MM.1S (cell line): ENCODE measurements at regions not wholly inside any gene's neighbourhood (a gene's known extent, or its start where the extent isn't known, plus 50 kb on each side); places are given as distances from the start of the nearest gene placed in this dataset.

Source experiments
- DNase-seq: peaks from one replicate; pipeline ENCODE4 v3.0.0-alpha.2; 2015
- H2AFZ ChIP-seq: fragments of 300-600 bp; sonication (generic); 2 replicates; pipeline ENCODE4 v1.6.0; 2016; ENCODE audit warnings: antibody characterized with exemption, low read length
- H3F3A ChIP-seq: fragments of 300-600 bp; sonication (generic); 2 replicates; pipeline ENCODE4 v1.6.1; 2016; ENCODE audit warnings: mild to moderate bottlenecking, antibody characterized with exemption, low read length, moderate library complexity, mixed read lengths; ENCODE audit not compliant: insufficient read depth
- H3K27ac ChIP-seq: fragments of 300-600 bp; sonication (generic); 2 replicates; pipeline ENCODE4 v1.5.1; 2016; ENCODE audit warnings: mild to moderate bottlenecking, low read length
- H3K27me3 ChIP-seq: fragments of 300-600 bp; sonication (generic); replicated peaks from 2 replicates; pipeline ENCODE4 v1.6.0; 2016; ENCODE audit warnings: low read length; ENCODE audit not compliant: insufficient read depth
- H3K36me3 ChIP-seq: fragments of 300-600 bp; sonication (generic); replicated peaks from 2 replicates; pipeline ENCODE4 v1.6.1; 2016; ENCODE audit warnings: mild to moderate bottlenecking, low read length, mixed read lengths; ENCODE audit not compliant: insufficient read depth
- H3K4me1 ChIP-seq: fragments of 300-600 bp; sonication (generic); 2 replicates; pipeline ENCODE4 v1.6.1; 2016; ENCODE audit warnings: low read length, mixed read lengths
- H3K4me2 ChIP-seq: fragments of 300-600 bp; sonication (generic); 2 replicates; pipeline ENCODE4 v1.6.0; 2016; ENCODE audit warnings: low read depth, low read length
- H3K4me3 ChIP-seq: fragments of 300-600 bp; sonication (generic); 2 replicates; pipeline ENCODE4 v1.5.1; 2016; ENCODE audit warnings: low read length, mixed read lengths
- H3K79me2 ChIP-seq: fragments of 300-600 bp; sonication (generic); 2 replicates; pipeline ENCODE4 v1.6.1; 2016; ENCODE audit warnings: mixed run types, low read length, mixed read lengths
- H3K9ac ChIP-seq: fragments of 300-600 bp; sonication (generic); 2 replicates; pipeline ENCODE4 v1.6.1; 2016; ENCODE audit warnings: low read length, mixed read lengths
- H3K9me2 ChIP-seq: fragments of 300-600 bp; sonication (generic); replicated peaks from 2 replicates; pipeline ENCODE4 v1.6.1; 2016; ENCODE audit warnings: mild to moderate bottlenecking, low read length, mixed read lengths; ENCODE audit not compliant: insufficient read depth
- H3K9me3 ChIP-seq: fragments of 300-600 bp; sonication (generic); replicated peaks from 2 replicates; pipeline ENCODE4 v1.6.1; 2016; ENCODE audit warnings: mild to moderate bottlenecking, low read length, mixed read lengths; ENCODE audit not compliant: insufficient read depth
- H4K20me1 ChIP-seq: fragments of 300-600 bp; sonication (generic); 2 replicates; pipeline ENCODE4 v1.6.1; 2016; ENCODE audit warnings: mild to moderate bottlenecking, low read length, moderate library complexity, mixed read lengths; ENCODE audit not compliant: insufficient read depth
- CTCF ChIP-seq: fragments of 300-600 bp; sonication (generic); IDR thresholded peaks from 2 replicates; pipeline ENCODE4 v1.5.1; 2016; ENCODE audit warnings: antibody characterized with exemption, low read length, mixed read lengths
- EZH2 ChIP-seq: fragments of 300-600 bp; sonication (generic); optimal IDR thresholded peaks from 2 replicates; pipeline ENCODE3; 2017; ENCODE audit warnings: low read depth, mild to moderate bottlenecking, antibody characterized with exemption, low read length, mixed read lengths
- EZH2phosphoT487 ChIP-seq: fragments of 300-600 bp; sonication (generic); IDR thresholded peaks from 2 replicates; pipeline ENCODE4 v1.6.1; 2018; ENCODE audit warnings: antibody characterized with exemption, low read length

GRCh38 chr1:215287362-215287761 is 204.8 kb downstream of the KCNK2 start:
- H3F3A ChIP-seq = no peaks in the 10 kb centered on the region
- H3K9me3 ChIP-seq = no peaks in the 10 kb centered on the region
- no peaks in the 10 kb centered on the region for H3K4me1 ChIP-seq
- no peaks in the 10 kb centered on the region for H3K79me2 ChIP-seq
- H4K20me1 ChIP-seq = no peaks in the 10 kb centered on the region
- DNase-seq = no peak
- H3K4me3 ChIP-seq = no peak overlapping the region
- no peaks in the 10 kb centered on the region for H3K36me3 ChIP-seq
- H3K9ac ChIP-seq = no peak overlapping the region
- H3K4me2 ChIP-seq = no peak overlapping the region
- H2AFZ ChIP-seq = no peak overlapping the region
- no peak overlapping the region for H3K27ac ChIP-seq
- no peaks in the 10 kb centered on the region for H3K9me2 ChIP-seq
- no peak for TF ChIP-seq EZH2
- no peak for TF ChIP-seq CTCF
- no peak for TF ChIP-seq EZH2phosphoT487
- no peaks in the 10 kb centered on the region for H3K27me3 ChIP-seq

DNA sequence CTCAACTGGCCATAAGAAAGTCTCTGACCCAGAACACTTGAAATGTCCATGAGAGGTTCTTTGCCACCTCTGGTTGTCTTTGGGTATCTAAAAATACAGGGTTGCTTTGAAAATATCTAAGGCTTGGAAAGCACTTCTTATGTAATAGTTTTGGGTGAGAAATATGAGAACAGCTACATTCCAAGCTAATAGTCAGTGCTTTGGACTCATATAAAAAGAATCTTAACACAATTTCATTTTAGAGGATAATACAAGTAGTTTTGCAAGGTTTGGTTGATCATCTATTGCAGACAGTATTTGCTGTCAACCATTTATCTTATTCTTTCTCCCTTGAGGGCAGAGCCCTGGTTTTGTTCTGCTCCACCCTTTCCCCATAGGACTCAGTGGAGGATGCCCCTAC is 207.5 kb downstream of the KCNK2 start:
- Histone ChIP-seq H4K20me1 (no peaks in the 10 kb centered on the region), H3K9me2 (no peaks in the 10 kb centered on the region), H3K9ac (no peak overlapping the region), H3K79me2 (no peaks in the 10 kb centered on the region), H3K9me3 (no peaks in the 10 kb centered on the region), H3K4me1 (no peaks in the 10 kb centered on the region), H3K4me2 (no peak overlapping the region), H3K27me3 (no peaks in the 10 kb centered on the region), H2AFZ (no peak overlapping the region), H3K27ac (no peak overlapping the region), H3K36me3 (no peaks in the 10 kb centered on the region), H3K4me3 (no peak overlapping the region), H3F3A (no peaks in the 10 kb centered on the region)
- TF ChIP-seq EZH2 (no peak), EZH2phosphoT487 (no peak), CTCF (no peak)
- no peak for DNase-seq

DNA sequence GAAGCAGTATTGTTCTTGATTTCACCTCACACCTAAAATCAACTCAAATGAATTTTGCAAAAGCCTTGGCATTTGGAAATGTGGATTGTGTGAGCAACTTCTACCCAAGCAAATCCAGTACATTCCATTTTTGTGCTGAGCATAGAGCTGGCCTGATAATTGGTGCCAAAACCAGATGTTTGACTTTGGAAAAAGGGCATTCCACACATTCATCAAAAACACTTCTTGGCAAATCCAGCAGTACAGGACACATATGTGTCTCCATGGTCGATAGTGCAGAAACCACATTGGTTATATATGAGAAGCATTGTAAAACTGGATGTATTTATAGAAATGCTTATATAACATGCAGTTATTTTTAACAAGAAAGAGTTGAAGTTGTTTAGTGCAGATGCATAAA is 210.4 kb downstream of the KCNK2 start:
- no peak for TF ChIP-seq EZH2
- TF ChIP-seq CTCF = no peak
- no peak for TF ChIP-seq EZH2phosphoT487
- no peak overlapping the region for H2AFZ ChIP-seq
- H3K4me2 ChIP-seq = no peak overlapping the region
- H3K9ac ChIP-seq = no peak overlapping the region
- no peaks in the 10 kb centered on the region for H4K20me1 ChIP-seq
- H3F3A ChIP-seq = no peaks in the 10 kb centered on the region
- no peaks in the 10 kb centered on the region for H3K27me3 ChIP-seq
- DNase-seq = no peak
- H3K27ac ChIP-seq = no peak overlapping the region
- H3K4me1 ChIP-seq = no peaks in the 10 kb centered on the region
- no peaks in the 10 kb centered on the region for H3K9me2 ChIP-seq
- no peak overlapping the region for H3K4me3 ChIP-seq
- no peaks in the 10 kb centered on the region for H3K9me3 ChIP-seq
- H3K79me2 ChIP-seq = no peaks in the 10 kb centered on the region
- H3K36me3 ChIP-seq = no peaks in the 10 kb centered on the region

DNA sequence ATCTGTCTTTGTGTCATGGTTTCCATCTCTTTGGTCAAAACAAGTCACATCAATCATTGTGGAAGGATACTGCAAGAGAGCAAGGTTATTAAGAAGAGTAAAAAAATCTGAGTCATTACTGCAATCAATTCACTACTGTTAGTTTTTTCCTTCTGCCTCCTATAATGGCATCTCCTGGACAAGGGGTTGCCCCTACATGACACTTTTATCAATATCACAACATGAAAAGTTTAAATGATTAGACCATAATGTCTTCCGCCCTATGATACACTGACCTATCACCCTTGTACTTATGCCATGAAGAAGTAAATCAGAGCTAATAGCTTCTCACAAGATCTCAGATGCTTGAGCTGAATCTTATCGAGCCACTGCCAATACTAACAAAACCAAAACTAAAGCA is 223.9 kb downstream of the KCNK2 start:
- Histone ChIP-seq H3K9me3 (no peaks in the 10 kb centered on the region), H2AFZ (no peak overlapping the region), H3K79me2 (no peaks in the 10 kb centered on the region), H3K4me2 (no peak overlapping the region), H3K4me1 (no peaks in the 10 kb centered on the region), H3K36me3 (no peaks in the 10 kb centered on the region), H3F3A (no peaks in the 10 kb centered on the region), H4K20me1 (no peaks in the 10 kb centered on the region), H3K27me3 (no peaks in the 10 kb centered on the region), H3K9ac (no peak overlapping the region), H3K4me3 (no peak overlapping the region), H3K9me2 (no peaks in the 10 kb centered on the region), H3K27ac (no peak overlapping the region)
- TF ChIP-seq CTCF (no peak), EZH2phosphoT487 (no peak), EZH2 (no peak)
- DNase-seq = no peak
